Testis (tissue), 2 donors: ENCODE measurements at regions not wholly inside any gene's neighbourhood (a gene's known extent, or its start where the extent isn't known, plus 50 kb on each side); places are given as distances from the start of the nearest gene placed in this dataset.

Source experiments
- CTCF ChIP-seq, 3 experiments: fragments of 450-650 bp in 2 of 3; fragments of 200-600 bp in 1 of 3; sonication (generic) in 1 of 3; IDR thresholded peaks; one replicate each; pipeline ENCODE4 v1.5.1; 2016 to 2019; ENCODE audit warnings: antibody characterized with exemption in 3 of 3, mild to moderate bottlenecking in 2 of 3, moderate library complexity in 1 of 3
- POLR2A ChIP-seq: fragments of 450-650 bp; IDR thresholded peaks from one replicate; pipeline ENCODE4 v1.6.1; 2017; ENCODE audit warnings: antibody characterized with exemption, mild to moderate bottlenecking, moderate library complexity

GRCh38 chr1:200487650-200488049 is 77.8 kb upstream of the ZNF281 start:
- TF ChIP-seq POLR2A (no peak), CTCF (IDR thresholded peaks at IDR 0.05) (no peak)
